Endodermal cell (in vitro differentiated cells): ENCODE measurements at regions not wholly inside any gene's neighbourhood (a gene's known extent, or its start where the extent isn't known, plus 50 kb on each side); places are given as distances from the start of the nearest gene placed in this dataset.
"Not testable (repeated sequence)": the region's sequence is repeated elsewhere in the genome, so short reads cannot be mapped to it uniquely, and the experiment has no call there.

Source experiments
- DNase-seq: peaks from one replicate; pipeline ENCODE4 v3.0.0-alpha.2; 2017
- H3K27ac ChIP-seq: 2 replicates; pipeline ENCODE4 v1.5.1; 2013; ENCODE audit warnings: mild to moderate bottlenecking, low read depth, low read length, moderate library complexity
- H3K27me3 ChIP-seq: 2 replicates; pipeline ENCODE4 v1.6.1; 2013; ENCODE audit warnings: mild to moderate bottlenecking, low read length, moderate library complexity; ENCODE audit not compliant: insufficient read depth, control insufficient read depth, poor library complexity, severe bottlenecking
- H3K36me3 ChIP-seq: 2 replicates; pipeline ENCODE4 v1.7.0; 2013; ENCODE audit warnings: mild to moderate bottlenecking, low read length, moderate library complexity; ENCODE audit not compliant: control insufficient read depth, insufficient read depth
- H3K4me1 ChIP-seq: one replicate; pipeline ENCODE4 v1.7.0; 2013; ENCODE audit warnings: low read length; ENCODE audit not compliant: control insufficient read depth, insufficient read depth
- H3K4me3 ChIP-seq: 2 replicates; pipeline ENCODE4 v1.5.1; 2013; ENCODE audit warnings: mild to moderate bottlenecking, low read length, moderate library complexity
- H3K9ac ChIP-seq: 2 replicates; pipeline ENCODE4 v1.6.1; 2013; ENCODE audit warnings: mild to moderate bottlenecking, low read length, moderate library complexity; ENCODE audit not compliant: poor library complexity, severe bottlenecking; ENCODE audit errors: extremely low read depth
- H3K9me3 ChIP-seq: 2 replicates; pipeline ENCODE4 v1.6.1; 2013; ENCODE audit warnings: mild to moderate bottlenecking, low read length, moderate library complexity; ENCODE audit not compliant: control insufficient read depth
- H3K27ac Mint-ChIP-seq: 2 replicates; pipeline ENCODE4 v1.8.0; 2020; ENCODE audit warnings: mixed read lengths
- H3K27me3 Mint-ChIP-seq: 2 replicates; pipeline ENCODE4 v1.8.0; 2021; ENCODE audit warnings: mild to moderate bottlenecking, mixed read lengths; ENCODE audit not compliant: insufficient read depth
- H3K36me3 Mint-ChIP-seq: 2 replicates; pipeline ENCODE4 v1.8.0; 2020; ENCODE audit warnings: low read depth, mixed read lengths
- H3K4me1 Mint-ChIP-seq: 2 replicates; pipeline ENCODE4 v1.8.0; 2020; ENCODE audit warnings: mixed read lengths
- H3K4me3 Mint-ChIP-seq: 2 replicates; pipeline ENCODE4 v1.8.0; 2020; ENCODE audit warnings: mild to moderate bottlenecking, moderate library complexity, mixed read lengths
- H3K9me3 Mint-ChIP-seq: 2 replicates; pipeline ENCODE4 v1.8.0; 2020; ENCODE audit warnings: mild to moderate bottlenecking, mixed read lengths
- CTCF ChIP-seq: fragments of 200-600 bp; sonication (generic); conservative IDR thresholded peaks from 2 replicates; pipeline ENCODE4 v1.5.0; 2021; ENCODE audit warnings: antibody characterized with exemption, mild to moderate bottlenecking
- WGBS, 2 experiments: methylation state at CpG; one replicate each; pipeline versions ENCODE4 v1.1.5 to v1.1.7; 2013; ENCODE audit warnings: missing lambda C conversion rate in 2 of 2, mixed read lengths in 1 of 2; ENCODE audit not compliant: insufficient coverage in 1 of 2, insufficient read length in 1 of 2; 5-methylcytosine and 5-hydroxymethylcytosine counted together

- Histone ChIP-seq H3K9ac (no peak overlapping the region), H3K9me3 (no peaks in the 10 kb centered on the region), H3K27ac (no peak overlapping the region), H3K4me3 (no peak overlapping the region), H3K27me3 (no peaks in the 10 kb centered on the region), H3K4me1 (no peaks in the 10 kb centered on the region), H3K36me3 (no peaks in the 10 kb centered on the region)
- no peak overlapping the region for H3K4me3 Mint-ChIP-seq
- WGBS, 2 experiments: 95 to 96% methylated on average over 2 of the region's 3 CpGs
- TF ChIP-seq CTCF: no peak
- peaks cover 2% of the 10 kb centered on the region for H3K36me3 Mint-ChIP-seq
- no peaks in the 10 kb centered on the region for H3K9me3 Mint-ChIP-seq
- no peaks in the 10 kb centered on the region for H3K27me3 Mint-ChIP-seq
- no peak for DNase-seq
- no peak overlapping the region for H3K27ac Mint-ChIP-seq
- H3K4me1 Mint-ChIP-seq: no peaks in the 10 kb centered on the region
Measured at GRCh38 chr12:9509464-9510161, 98.1 kb downstream of the KLRB1 start.

- no peak overlapping the region for H3K27ac Mint-ChIP-seq
- H3K36me3 Mint-ChIP-seq: no peaks in the 10 kb centered on the region
- no peak for DNase-seq
- TF ChIP-seq CTCF: no peak
- Histone ChIP-seq H3K27ac (no peak overlapping the region), H3K36me3 (no peaks in the 10 kb centered on the region), H3K9ac (no peak overlapping the region), H3K4me1 (no peaks in the 10 kb centered on the region), H3K27me3 (no peaks in the 10 kb centered on the region), H3K9me3 (no peaks in the 10 kb centered on the region), H3K4me3 (no peak overlapping the region)
- WGBS, 2 experiments: 100% methylated on average over 1 of the region's 1 CpG; no CpG with 5 or more reads in 1 of the 2 experiments
- H3K4me1 Mint-ChIP-seq: no peaks in the 10 kb centered on the region
- no peaks in the 10 kb centered on the region for H3K9me3 Mint-ChIP-seq
- no peaks in the 10 kb centered on the region for H3K27me3 Mint-ChIP-seq
- H3K4me3 Mint-ChIP-seq: no peak overlapping the region
Measured at GRCh38 chr12:9506746-9507145, 101.0 kb downstream of the KLRB1 start.

GRCh38 chr12:9503384-9503783 is 104.3 kb downstream of the KLRB1 start:
- H3K27me3 Mint-ChIP-seq, H3K4me1 Mint-ChIP-seq, H3K27ac Mint-ChIP-seq, H3K9ac ChIP-seq, H3K36me3 Mint-ChIP-seq, H3K9me3 ChIP-seq, H3K27me3 ChIP-seq, H3K4me3 Mint-ChIP-seq, H3K9me3 Mint-ChIP-seq, H3K4me1 ChIP-seq, DNase-seq, H3K27ac ChIP-seq, H3K36me3 ChIP-seq, H3K4me3 ChIP-seq: not testable (repeated sequence)
- WGBS, 2 experiments: 100% methylated on average over 1 of the region's 2 CpGs; no CpG with 5 or more reads in 1 of the 2 experiments

GRCh38 chr12:9502845-9503244 is 104.9 kb downstream of the KLRB1 start:
- H3K4me3 ChIP-seq: not testable (repeated sequence)

GRCh38 chr12:9493325-9493724 is 114.4 kb downstream of the KLRB1 start:
- H3K27me3 Mint-ChIP-seq, H3K27ac ChIP-seq, H3K27ac Mint-ChIP-seq, H3K9me3 ChIP-seq, H3K9ac ChIP-seq, H3K4me3 Mint-ChIP-seq, H3K27me3 ChIP-seq, H3K4me3 ChIP-seq, H3K36me3 ChIP-seq, H3K4me1 Mint-ChIP-seq, DNase-seq, H3K9me3 Mint-ChIP-seq, H3K36me3 Mint-ChIP-seq, H3K4me1 ChIP-seq: not testable (repeated sequence)

More at GRCh38 chr12:9502845-9503244, 104.9 kb downstream of the KLRB1 start:
- not testable (repeated sequence) for H3K9me3 ChIP-seq, H3K27ac Mint-ChIP-seq, H3K36me3 Mint-ChIP-seq, H3K36me3 ChIP-seq, H3K27ac ChIP-seq, H3K9me3 Mint-ChIP-seq, H3K27me3 ChIP-seq, H3K9ac ChIP-seq, H3K4me1 ChIP-seq, H3K27me3 Mint-ChIP-seq, H3K4me1 Mint-ChIP-seq, H3K4me3 Mint-ChIP-seq, DNase-seq
- no CpG with 5 or more reads among the region's 1 CpG for WGBS, 2 experiments

- H3K36me3 Mint-ChIP-seq, H3K9me3 ChIP-seq, H3K4me3 Mint-ChIP-seq, H3K27ac Mint-ChIP-seq, H3K4me1 ChIP-seq, H3K36me3 ChIP-seq, DNase-seq, H3K27me3 Mint-ChIP-seq, H3K27me3 ChIP-seq, H3K27ac ChIP-seq, H3K4me1 Mint-ChIP-seq, H3K4me3 ChIP-seq, H3K9ac ChIP-seq, H3K9me3 Mint-ChIP-seq: not testable (repeated sequence)
- WGBS, 2 experiments: 88 to 94% methylated on average over 2 to 3 of the region's 3 CpGs
Measured at GRCh38 chr12:9481289-9481688, 126.4 kb downstream of the KLRB1 start.
